ENCODE measurements at regions not wholly inside any gene's neighbourhood (a gene's known extent, or its start where the extent isn't known, plus 50 kb on each side); places are given as distances from the start of the nearest gene placed in this dataset.
"Not testable (repeated sequence)": the region's sequence is repeated elsewhere in the genome, so short reads cannot be mapped to it uniquely, and the experiment has no call there.

- H3K9me3 ChIP-seq (replicated peaks; ENCODE audit: control insufficient read depth, insufficient read depth, low read length); H3K4me1 ChIP-seq (ENCODE audit: control insufficient read depth, extremely low read depth, insufficient read depth, low read length); H2AFZ ChIP-seq (ENCODE audit: low read depth, low read length); intact Hi-C loops (cut with micrococcal nuclease); H3K27ac ChIP-seq (ENCODE audit: insufficient read depth, low read depth, low read length); H3K79me2 ChIP-seq (ENCODE audit: control insufficient read depth, insufficient read depth, low read length); H3K9me1 ChIP-seq (replicated peaks; ENCODE audit: control insufficient read depth, extremely low read depth, insufficient read depth, low read length); H3K9ac ChIP-seq (replicated peaks; ENCODE audit: extremely low read depth, insufficient read depth, low read length); DNase-seq (ENCODE audit: low read depth, low spot score); BruUV-seq (replicated peaks); H3K4me3 ChIP-seq (replicated peaks in 1 of 3; ENCODE audit: insufficient read depth in 1 of 3, low read depth in 1 of 3, low read length in 3 of 3); H3K4me2 ChIP-seq (ENCODE audit: insufficient read depth, low read length); dilution Hi-C loops (cut with MboI; ENCODE audit: extremely low pct_ligation_motif_present, low sequenced_read_pairs); H4K20me1 ChIP-seq (replicated peaks; ENCODE audit: control insufficient read depth, extremely low read depth, insufficient read depth, low read length); FAIRE-seq; H3K27me3 ChIP-seq (ENCODE audit: control insufficient read depth in 2 of 2, insufficient read depth in 2 of 2, low read length in 2 of 2); H3K36me3 ChIP-seq (ENCODE audit: control insufficient read depth in 2 of 2, extremely low read depth in 1 of 2, insufficient read depth in 2 of 2, low read length in 2 of 2): not testable (repeated sequence)
- POLR2A ChIA-PET: interaction anchor here (0.6 kb wide), 1 partner anchor 159 kb away, joined by 3 read pairs; no protein-coding TSS in a partner anchor
- CTCF ChIA-PET: interaction anchor here (1.8 to 3.5 kb wide), 2 partner anchors 10 to 162 kb away, joined by 4 to 27 read pairs; no protein-coding TSS in a partner anchor
Measured at GRCh38 chr7:131058561-131059288, 269.0 kb upstream of the MKLN1 start.

DNA sequence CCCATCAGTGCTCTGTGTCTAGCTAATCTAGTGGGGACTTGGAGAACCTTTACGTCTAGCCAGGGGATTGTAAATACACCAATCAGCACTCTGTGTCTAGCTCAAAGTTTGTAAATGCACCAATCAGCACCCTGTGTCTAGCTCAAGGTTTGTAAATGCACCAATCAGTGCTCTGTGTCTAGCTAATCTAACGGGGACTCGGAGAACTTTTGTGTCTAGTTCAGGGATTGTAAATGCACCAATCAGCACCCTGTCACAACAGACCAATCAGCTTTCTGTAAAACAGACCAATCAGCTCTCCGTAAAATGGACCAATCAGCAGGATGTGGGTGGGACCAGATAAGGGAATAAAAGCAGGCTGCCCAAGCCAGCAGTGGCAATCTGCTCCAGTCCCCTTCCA lies 268.3 kb upstream of the MKLN1 start:
- DNase-seq (ENCODE audit: low read depth, low spot score); H3K9me1 ChIP-seq (replicated peaks; ENCODE audit: control insufficient read depth, extremely low read depth, insufficient read depth, low read length); H3K9ac ChIP-seq (replicated peaks; ENCODE audit: extremely low read depth, insufficient read depth, low read length); H3K4me3 ChIP-seq (replicated peaks in 1 of 3; ENCODE audit: insufficient read depth in 1 of 3, low read depth in 1 of 3, low read length in 3 of 3); dilution Hi-C loops (cut with MboI; ENCODE audit: extremely low pct_ligation_motif_present, low sequenced_read_pairs); H3K27ac ChIP-seq (ENCODE audit: insufficient read depth, low read depth, low read length); FAIRE-seq; H3K4me2 ChIP-seq (ENCODE audit: insufficient read depth, low read length); H3K9me3 ChIP-seq (replicated peaks; ENCODE audit: control insufficient read depth, insufficient read depth, low read length); H4K20me1 ChIP-seq (replicated peaks; ENCODE audit: control insufficient read depth, extremely low read depth, insufficient read depth, low read length); H3K27me3 ChIP-seq (ENCODE audit: control insufficient read depth in 2 of 2, insufficient read depth in 2 of 2, low read length in 2 of 2); intact Hi-C loops (cut with micrococcal nuclease); H3K79me2 ChIP-seq (ENCODE audit: control insufficient read depth, insufficient read depth, low read length); BruUV-seq (replicated peaks); H3K4me1 ChIP-seq (ENCODE audit: control insufficient read depth, extremely low read depth, insufficient read depth, low read length); H2AFZ ChIP-seq (ENCODE audit: low read depth, low read length); H3K36me3 ChIP-seq (ENCODE audit: control insufficient read depth in 2 of 2, extremely low read depth in 1 of 2, insufficient read depth in 2 of 2, low read length in 2 of 2): not testable (repeated sequence)
- ChIA-PET POLR2A (interaction anchor here (0.6 kb wide), 2 partner anchors 11 to 159 kb away, joined by 3 to 4 read pairs; no protein-coding TSS in a partner anchor), CTCF (interaction anchor here (1.8 to 3.5 kb wide), 2 partner anchors 10 to 162 kb away, joined by 4 to 27 read pairs; no protein-coding TSS in a partner anchor)
